DND-41 (cell line): ENCODE measurements at regions not wholly inside any gene's neighbourhood (a gene's known extent, or its start where the extent isn't known, plus 50 kb on each side); places are given as distances from the start of the nearest gene placed in this dataset.

Experiments
- ATAC-seq: fragments of 200-7000 bp; cut with Tn5 transposase; 3 replicates; pipeline ENCODE4 v1.9.1; 2021; ENCODE audit warnings: low read depth; ENCODE audit not compliant: insufficient read depth
- DNase-seq: peaks from one replicate; pipeline ENCODE4 v3.0.0-alpha.2; 2020
- H2AFZ ChIP-seq: 2 replicates; pipeline ENCODE4 v1.6.0; 2012; ENCODE audit warnings: low read depth, low read length
- H3K27ac ChIP-seq: 2 replicates; pipeline ENCODE4 v1.5.1; 2012; ENCODE audit warnings: low read length, inconsistent platforms
- H3K27me3 ChIP-seq: fragments of 200-600 bp; sonication (generic); 2 replicates; pipeline ENCODE4 v1.6.0; 2012; ENCODE audit warnings: low read length, mild to moderate bottlenecking, inconsistent platforms; ENCODE audit not compliant: insufficient read depth, poor library complexity
- H3K36me3 ChIP-seq: 2 replicates; pipeline ENCODE4 v1.5.1; 2012; ENCODE audit warnings: low read length, inconsistent platforms; ENCODE audit not compliant: insufficient read depth
- H3K4me1 ChIP-seq: 2 replicates; pipeline ENCODE4 v1.5.1; 2012; ENCODE audit warnings: mild to moderate bottlenecking, low read length; ENCODE audit not compliant: insufficient read depth
- H3K4me2 ChIP-seq: 2 replicates; pipeline ENCODE4 v1.6.0; 2012; ENCODE audit warnings: mild to moderate bottlenecking, moderate library complexity, low read length, inconsistent platforms; ENCODE audit not compliant: insufficient read depth
- H3K4me3 ChIP-seq, 2 experiments: fragments of 200-600 bp in 1 of 2; shearing (Covaris generic) in 1 of 2; 2 replicates each; pipeline ENCODE4 v1.5.1; 2012 to 2016; ENCODE audit warnings: inconsistent platforms in 2 of 2, low read length in 2 of 2, mild to moderate bottlenecking in 2 of 2, low read depth in 1 of 2, moderate library complexity in 1 of 2
- H3K79me2 ChIP-seq: 2 replicates; pipeline ENCODE4 v1.6.0; 2012; ENCODE audit warnings: low read length, inconsistent platforms; ENCODE audit not compliant: insufficient read depth
- H3K9ac ChIP-seq: 2 replicates; pipeline ENCODE4 v1.6.0; 2012; ENCODE audit warnings: low read depth, mild to moderate bottlenecking, inconsistent platforms, low read length, moderate library complexity
- H3K9me3 ChIP-seq: 2 replicates; pipeline ENCODE4 v1.5.1; 2012; ENCODE audit warnings: low read length, moderate library complexity, mild to moderate bottlenecking, inconsistent platforms; ENCODE audit not compliant: insufficient read depth, severe bottlenecking
- H4K20me1 ChIP-seq: 2 replicates; pipeline ENCODE4 v1.6.0; 2012; ENCODE audit warnings: low read length; ENCODE audit not compliant: insufficient read depth
- EZH2 ChIP-seq: IDR thresholded peaks from 3 replicates; pipeline ENCODE4 v1.6.1; 2012; ENCODE audit warnings: borderline replicate concordance, low read depth, mild to moderate bottlenecking, moderate library complexity, low read length, inconsistent platforms; ENCODE audit not compliant: severe bottlenecking
- TF ChIP-seq, protein P1 (sequence below): IDR thresholded peaks from 2 replicates; pipeline ENCODE4 v1.5.1; 2012; ENCODE audit warnings: borderline replicate concordance, low read length, moderate library complexity, mild to moderate bottlenecking; ENCODE audit not compliant: poor library complexity, severe bottlenecking; ENCODE audit errors: extremely low read depth

GRCh38 chr7:155864271-155864985 is 52.2 kb upstream of the SHH start:
- no peaks in the 10 kb centered on the region for H4K20me1 ChIP-seq
- H3K4me3 ChIP-seq = no peak overlapping the region
- no peaks in the 10 kb centered on the region for H3K4me1 ChIP-seq
- no peaks in the 10 kb centered on the region for H3K79me2 ChIP-seq
- no peak overlapping the region for H3K27ac ChIP-seq
- DNase-seq (no peak), ATAC-seq (no peak)
- H2AFZ ChIP-seq = no peak overlapping the region
- H3K27me3 ChIP-seq = no peaks in the 10 kb centered on the region
- no peak overlapping the region for H3K4me2 ChIP-seq
- no peak overlapping the region for H3K9ac ChIP-seq
- no peak for TF ChIP-seq EZH2
- TF ChIP-seq, protein P1, sequence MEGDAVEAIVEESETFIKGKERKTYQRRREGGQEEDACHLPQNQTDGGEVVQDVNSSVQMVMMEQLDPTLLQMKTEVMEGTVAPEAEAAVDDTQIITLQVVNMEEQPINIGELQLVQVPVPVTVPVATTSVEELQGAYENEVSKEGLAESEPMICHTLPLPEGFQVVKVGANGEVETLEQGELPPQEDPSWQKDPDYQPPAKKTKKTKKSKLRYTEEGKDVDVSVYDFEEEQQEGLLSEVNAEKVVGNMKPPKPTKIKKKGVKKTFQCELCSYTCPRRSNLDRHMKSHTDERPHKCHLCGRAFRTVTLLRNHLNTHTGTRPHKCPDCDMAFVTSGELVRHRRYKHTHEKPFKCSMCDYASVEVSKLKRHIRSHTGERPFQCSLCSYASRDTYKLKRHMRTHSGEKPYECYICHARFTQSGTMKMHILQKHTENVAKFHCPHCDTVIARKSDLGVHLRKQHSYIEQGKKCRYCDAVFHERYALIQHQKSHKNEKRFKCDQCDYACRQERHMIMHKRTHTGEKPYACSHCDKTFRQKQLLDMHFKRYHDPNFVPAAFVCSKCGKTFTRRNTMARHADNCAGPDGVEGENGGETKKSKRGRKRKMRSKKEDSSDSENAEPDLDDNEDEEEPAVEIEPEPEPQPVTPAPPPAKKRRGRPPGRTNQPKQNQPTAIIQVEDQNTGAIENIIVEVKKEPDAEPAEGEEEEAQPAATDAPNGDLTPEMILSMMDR = no peak
- no peaks in the 10 kb centered on the region for H3K9me3 ChIP-seq
- no peaks in the 10 kb centered on the region for H3K36me3 ChIP-seq

DNA sequence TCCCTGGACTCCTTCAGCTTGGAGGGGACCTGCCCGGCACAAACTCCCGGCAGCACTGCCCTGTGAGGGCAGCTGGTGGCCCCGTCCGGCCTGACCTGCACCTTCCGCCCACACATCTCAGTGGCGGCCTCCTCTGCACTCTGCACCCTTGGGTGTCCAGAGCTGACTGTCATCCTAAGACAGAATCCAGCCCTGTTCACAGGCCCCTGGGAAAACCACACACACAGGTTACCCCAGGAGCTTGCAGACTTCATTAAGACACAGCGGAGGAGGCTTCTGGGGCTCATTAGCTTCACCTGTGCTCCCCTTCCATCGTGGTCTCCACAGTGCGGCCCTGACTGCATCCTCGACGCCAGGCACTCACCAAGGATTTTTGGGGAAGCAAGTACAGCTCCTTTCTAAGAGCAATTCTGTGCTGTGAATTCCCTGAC is 51.5 kb upstream of the SHH start:
- H4K20me1 ChIP-seq = no peaks in the 10 kb centered on the region
- no peak overlapping the region for H3K27ac ChIP-seq
- ATAC-seq (no peak), DNase-seq (no peak)
- H3K9ac ChIP-seq = no peak overlapping the region
- H3K4me3 ChIP-seq = no peak overlapping the region
- no peaks in the 10 kb centered on the region for H3K36me3 ChIP-seq
- no peaks in the 10 kb centered on the region for H3K9me3 ChIP-seq
- no peaks in the 10 kb centered on the region for H3K79me2 ChIP-seq
- no peaks in the 10 kb centered on the region for H3K4me1 ChIP-seq
- H3K4me2 ChIP-seq = no peak overlapping the region
- H2AFZ ChIP-seq = no peak overlapping the region
- no peaks in the 10 kb centered on the region for H3K27me3 ChIP-seq
- TF ChIP-seq, protein P1 = no peak
- TF ChIP-seq EZH2 = no peak

DNA sequence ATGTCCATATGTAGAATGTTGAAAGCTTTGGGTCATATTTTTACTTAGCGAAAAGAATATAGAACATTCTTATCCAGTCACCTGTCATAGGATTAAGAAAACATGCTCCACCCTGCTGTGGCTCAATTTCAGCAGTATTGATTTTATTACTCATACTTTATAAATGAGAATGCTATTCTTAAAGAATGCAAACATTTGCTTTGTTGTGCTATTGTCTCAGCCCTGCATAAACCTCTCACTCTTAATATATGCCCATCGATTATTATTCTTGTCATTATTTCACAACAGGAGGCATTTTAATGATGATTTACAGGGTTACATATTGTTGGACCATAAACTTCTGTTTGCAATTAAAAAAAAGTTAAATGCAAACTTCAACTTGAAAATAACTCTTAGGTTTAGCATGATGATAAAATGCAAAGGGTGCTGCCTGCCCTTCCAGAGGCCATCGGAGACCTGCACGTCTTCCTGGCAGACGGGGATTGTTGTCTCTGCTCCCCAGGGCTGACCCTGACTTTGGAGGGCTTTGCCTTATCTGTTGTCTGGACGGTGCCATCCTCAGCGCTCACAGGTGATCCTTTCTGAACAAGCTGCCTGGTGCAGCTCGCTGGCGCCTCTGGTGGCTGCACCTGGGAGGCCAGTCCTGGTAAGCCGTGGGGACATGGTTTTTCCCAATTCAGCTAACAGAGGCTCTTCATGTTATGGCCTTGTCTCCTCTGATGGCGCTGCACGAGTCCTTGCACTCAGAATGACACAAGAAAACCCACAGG is 50.0 kb upstream of the SHH start:
- Histone ChIP-seq H4K20me1 (no peaks in the 10 kb centered on the region), H3K27me3 (no peaks in the 10 kb centered on the region), H3K4me1 (no peaks in the 10 kb centered on the region), H3K4me3 (no peak overlapping the region), H3K9me3 (no peaks in the 10 kb centered on the region), H3K36me3 (no peaks in the 10 kb centered on the region), H3K27ac (no peak overlapping the region), H3K79me2 (no peaks in the 10 kb centered on the region), H3K9ac (no peak overlapping the region), H2AFZ (no peak overlapping the region), H3K4me2 (no peak overlapping the region)
- DNase-seq (no peak), ATAC-seq (no peak)
- TF ChIP-seq, protein P1 = peak; percentile 47
- TF ChIP-seq EZH2 = no peak
